Suprapubic skin (tissue), 3 donors: ENCODE measurements at regions not wholly inside any gene's neighbourhood (a gene's known extent, or its start where the extent isn't known, plus 50 kb on each side); places are given as distances from the start of the nearest gene placed in this dataset.

ENCODE experiments used
- POLR2A ChIP-seq, 2 donors: fragments of 450-650 bp; IDR thresholded peaks; one replicate each; pipeline ENCODE4 v1.6.1; 2017; ENCODE audit warnings: antibody characterized with exemption in 2 of 2, mild to moderate bottlenecking in 2 of 2, moderate library complexity in 2 of 2
- TF ChIP-seq, protein P1 (sequence below), 2 donors: fragments of 200-600 bp in 1 of 2; fragments of 450-650 bp in 1 of 2; sonication (generic) in 1 of 2; IDR thresholded peaks; one replicate each; pipeline ENCODE4 v1.5.1; 2016 to 2019; ENCODE audit warnings: antibody characterized with exemption in 2 of 2, mild to moderate bottlenecking in 1 of 2, moderate library complexity in 1 of 2

GRCh38 chr7:108735814-108736213 is 166.1 kb downstream of the DNAJB9 start:
- TF ChIP-seq, protein P1, sequence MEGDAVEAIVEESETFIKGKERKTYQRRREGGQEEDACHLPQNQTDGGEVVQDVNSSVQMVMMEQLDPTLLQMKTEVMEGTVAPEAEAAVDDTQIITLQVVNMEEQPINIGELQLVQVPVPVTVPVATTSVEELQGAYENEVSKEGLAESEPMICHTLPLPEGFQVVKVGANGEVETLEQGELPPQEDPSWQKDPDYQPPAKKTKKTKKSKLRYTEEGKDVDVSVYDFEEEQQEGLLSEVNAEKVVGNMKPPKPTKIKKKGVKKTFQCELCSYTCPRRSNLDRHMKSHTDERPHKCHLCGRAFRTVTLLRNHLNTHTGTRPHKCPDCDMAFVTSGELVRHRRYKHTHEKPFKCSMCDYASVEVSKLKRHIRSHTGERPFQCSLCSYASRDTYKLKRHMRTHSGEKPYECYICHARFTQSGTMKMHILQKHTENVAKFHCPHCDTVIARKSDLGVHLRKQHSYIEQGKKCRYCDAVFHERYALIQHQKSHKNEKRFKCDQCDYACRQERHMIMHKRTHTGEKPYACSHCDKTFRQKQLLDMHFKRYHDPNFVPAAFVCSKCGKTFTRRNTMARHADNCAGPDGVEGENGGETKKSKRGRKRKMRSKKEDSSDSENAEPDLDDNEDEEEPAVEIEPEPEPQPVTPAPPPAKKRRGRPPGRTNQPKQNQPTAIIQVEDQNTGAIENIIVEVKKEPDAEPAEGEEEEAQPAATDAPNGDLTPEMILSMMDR (IDR thresholded peaks at IDR 0.05) = no peak
- TF ChIP-seq POLR2A (IDR thresholded peaks at IDR 0.05) = no peak
